ENCODE measurements at regions not wholly inside any gene's neighbourhood (a gene's known extent, or its start where the extent isn't known, plus 50 kb on each side); places are given as distances from the start of the nearest gene placed in this dataset.

DNA sequence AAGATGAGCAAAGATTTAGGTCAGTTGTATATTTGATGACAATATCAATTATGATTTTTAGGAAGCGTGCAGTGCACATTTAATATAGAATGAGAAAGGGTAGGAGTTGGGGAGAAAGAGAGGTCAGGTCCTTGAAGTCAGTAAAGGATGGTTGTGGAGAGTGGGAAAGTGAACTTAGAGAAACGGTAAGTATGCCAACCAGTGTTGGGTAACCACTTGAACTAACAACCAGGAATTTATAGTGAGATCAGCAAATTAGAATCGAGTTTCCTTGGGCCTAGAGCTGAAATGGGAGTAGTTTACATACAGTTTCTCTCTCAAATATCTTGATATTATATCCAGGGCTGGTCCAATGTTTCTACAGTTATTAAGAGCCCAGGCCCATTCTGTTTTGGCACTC lies 188.5 kb upstream of the RBMS3 start:
- H3K36me3 ChIP-seq (ENCODE audit: insufficient read depth) = no peaks in the 10 kb centered on the region
- Mint-ChIP-seq H3K27me3 (ENCODE audit: insufficient read depth, low read depth, poor library complexity) (no peaks in the 10 kb centered on the region), H3K9me3 (no peaks in the 10 kb centered on the region; the same call in 2 of the 3 replicates), H3K4me3 (no peak overlapping the region), H3K27ac (no peak overlapping the region), H3K36me3 (ENCODE audit: low read depth) (no peaks in the 10 kb centered on the region), H3K4me1 (no peaks in the 10 kb centered on the region)
- H3K4me1 ChIP-seq (ENCODE audit: insufficient read depth) = no peaks in the 10 kb centered on the region
- ATAC-seq = no peak
- TF ChIP-seq NANOG (IDR thresholded peaks at IDR 0.05; ENCODE audit: borderline replicate concordance) = no peak
- no peak overlapping the region for H3K4me2 ChIP-seq
- H2AFZ ChIP-seq = no peak overlapping the region
- no peak overlapping the region for H3K27ac ChIP-seq (ENCODE audit: low read depth)
- H3K79me2 ChIP-seq (replicated peaks; ENCODE audit: insufficient read depth) = no peaks in the 10 kb centered on the region
- H4K20me1 ChIP-seq (replicated peaks; ENCODE audit: insufficient read depth) = no peaks in the 10 kb centered on the region
- peaks cover 12% of the 10 kb centered on the region for H3K9me2 ChIP-seq (ENCODE audit: insufficient read depth)
- DNase-seq (ENCODE audit: low spot score) = no peak
- H3K27me3 ChIP-seq (ENCODE audit: insufficient read depth) = no peaks in the 10 kb centered on the region
- no peaks in the 10 kb centered on the region for H3F3A ChIP-seq (replicated peaks; ENCODE audit: low read depth)
- no peak overlapping the region for H3K4me3 ChIP-seq

GRCh38 chr3:29099296-29099695 lies 181.6 kb upstream of the RBMS3 start:
- H3K4me2 ChIP-seq = no peak overlapping the region
- H3K79me2 ChIP-seq (replicated peaks; ENCODE audit: insufficient read depth) = no peaks in the 10 kb centered on the region
- Mint-ChIP-seq H3K27me3 (ENCODE audit: insufficient read depth, low read depth, poor library complexity) (peaks cover 3% of the 10 kb centered on the region), H3K36me3 (ENCODE audit: low read depth) (no peaks in the 10 kb centered on the region), H3K9me3 (no peaks in the 10 kb centered on the region; the same call in 2 of the 3 replicates), H3K27ac (no peak overlapping the region), H3K4me1 (peaks cover 4% of the 10 kb centered on the region; the same call in 2 of the 3 replicates), H3K4me3 (no peak overlapping the region)
- no peaks in the 10 kb centered on the region for H3K9me2 ChIP-seq (ENCODE audit: insufficient read depth)
- H3F3A ChIP-seq (replicated peaks; ENCODE audit: low read depth) = no peaks in the 10 kb centered on the region
- no peak overlapping the region for H2AFZ ChIP-seq
- H3K4me1 ChIP-seq (ENCODE audit: insufficient read depth) = no peaks in the 10 kb centered on the region
- no peaks in the 10 kb centered on the region for H4K20me1 ChIP-seq (replicated peaks; ENCODE audit: insufficient read depth)
- no peak overlapping the region for H3K27ac ChIP-seq (ENCODE audit: low read depth)
- no peaks in the 10 kb centered on the region for H3K27me3 ChIP-seq (ENCODE audit: insufficient read depth)
- no peak overlapping the region for H3K4me3 ChIP-seq
- H3K36me3 ChIP-seq (ENCODE audit: insufficient read depth) = no peaks in the 10 kb centered on the region
- ATAC-seq = no peak
- DNase-seq (ENCODE audit: low spot score) = no peak
- TF ChIP-seq ZNF331 (CRISPR knock-in tag; IDR thresholded peaks at IDR 0.05; ENCODE audit: low read depth) (no peak), CREB1 (CRISPR knock-in tag; IDR thresholded peaks at IDR 0.05; ENCODE audit: low read depth) (no peak), NANOG (IDR thresholded peaks at IDR 0.05; ENCODE audit: borderline replicate concordance) (no peak), EZH2 (IDR thresholded peaks at IDR 0.05; ENCODE audit: low read depth, unreplicated experiment) (no peak), CTCF (conservative IDR thresholded peaks at IDR 0.05; ENCODE audit: low read depth in 2 of 2) (no peak), EZH2phosphoT487 (IDR thresholded peaks at IDR 0.05; ENCODE audit: unreplicated experiment) (no peak), ZNF114 (CRISPR knock-in tag; IDR thresholded peaks at IDR 0.05) (no peak), JUNB (IDR thresholded peaks at IDR 0.05; ENCODE audit: unreplicated experiment) (no peak), STAT1 (IDR thresholded peaks at IDR 0.05; ENCODE audit: unreplicated experiment) (no peak)
- TF ChIP-seq, protein P1, sequence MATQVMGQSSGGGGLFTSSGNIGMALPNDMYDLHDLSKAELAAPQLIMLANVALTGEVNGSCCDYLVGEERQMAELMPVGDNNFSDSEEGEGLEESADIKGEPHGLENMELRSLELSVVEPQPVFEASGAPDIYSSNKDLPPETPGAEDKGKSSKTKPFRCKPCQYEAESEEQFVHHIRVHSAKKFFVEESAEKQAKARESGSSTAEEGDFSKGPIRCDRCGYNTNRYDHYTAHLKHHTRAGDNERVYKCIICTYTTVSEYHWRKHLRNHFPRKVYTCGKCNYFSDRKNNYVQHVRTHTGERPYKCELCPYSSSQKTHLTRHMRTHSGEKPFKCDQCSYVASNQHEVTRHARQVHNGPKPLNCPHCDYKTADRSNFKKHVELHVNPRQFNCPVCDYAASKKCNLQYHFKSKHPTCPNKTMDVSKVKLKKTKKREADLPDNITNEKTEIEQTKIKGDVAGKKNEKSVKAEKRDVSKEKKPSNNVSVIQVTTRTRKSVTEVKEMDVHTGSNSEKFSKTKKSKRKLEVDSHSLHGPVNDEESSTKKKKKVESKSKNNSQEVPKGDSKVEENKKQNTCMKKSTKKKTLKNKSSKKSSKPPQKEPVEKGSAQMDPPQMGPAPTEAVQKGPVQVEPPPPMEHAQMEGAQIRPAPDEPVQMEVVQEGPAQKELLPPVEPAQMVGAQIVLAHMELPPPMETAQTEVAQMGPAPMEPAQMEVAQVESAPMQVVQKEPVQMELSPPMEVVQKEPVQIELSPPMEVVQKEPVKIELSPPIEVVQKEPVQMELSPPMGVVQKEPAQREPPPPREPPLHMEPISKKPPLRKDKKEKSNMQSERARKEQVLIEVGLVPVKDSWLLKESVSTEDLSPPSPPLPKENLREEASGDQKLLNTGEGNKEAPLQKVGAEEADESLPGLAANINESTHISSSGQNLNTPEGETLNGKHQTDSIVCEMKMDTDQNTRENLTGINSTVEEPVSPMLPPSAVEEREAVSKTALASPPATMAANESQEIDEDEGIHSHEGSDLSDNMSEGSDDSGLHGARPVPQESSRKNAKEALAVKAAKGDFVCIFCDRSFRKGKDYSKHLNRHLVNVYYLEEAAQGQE (IDR thresholded peaks at IDR 0.05; ENCODE audit: unreplicated experiment) = no peak
- TF ChIP-seq, protein P2, sequence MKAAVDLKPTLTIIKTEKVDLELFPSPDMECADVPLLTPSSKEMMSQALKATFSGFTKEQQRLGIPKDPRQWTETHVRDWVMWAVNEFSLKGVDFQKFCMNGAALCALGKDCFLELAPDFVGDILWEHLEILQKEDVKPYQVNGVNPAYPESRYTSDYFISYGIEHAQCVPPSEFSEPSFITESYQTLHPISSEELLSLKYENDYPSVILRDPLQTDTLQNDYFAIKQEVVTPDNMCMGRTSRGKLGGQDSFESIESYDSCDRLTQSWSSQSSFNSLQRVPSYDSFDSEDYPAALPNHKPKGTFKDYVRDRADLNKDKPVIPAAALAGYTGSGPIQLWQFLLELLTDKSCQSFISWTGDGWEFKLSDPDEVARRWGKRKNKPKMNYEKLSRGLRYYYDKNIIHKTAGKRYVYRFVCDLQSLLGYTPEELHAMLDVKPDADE (IDR thresholded peaks at IDR 0.05) = no peak
